ENCODE measurements at regions not wholly inside any gene's neighbourhood (a gene's known extent, or its start where the extent isn't known, plus 50 kb on each side); places are given as distances from the start of the nearest gene placed in this dataset.
A peak's percentile ranks its signal among the peaks of the same experiment; 100 is the strongest.
"Not testable (repeated sequence)": the region's sequence is repeated elsewhere in the genome, so short reads cannot be mapped to it uniquely, and the experiment has no call there.

GRCh38 chr10:84634636-84635035 is 306.2 kb downstream of the CCSER2 start:
- no peak for DNase-seq

GRCh38 chr10:84650628-84651027 is 322.2 kb downstream of the CCSER2 start:
- not testable (repeated sequence) for DNase-seq

- no peak for DNase-seq
These were observed 326.3 kb downstream of the CCSER2 start for GRCh38 chr10:84654671-84655070.

- DNase-seq: no peak
These were observed 330.6 kb downstream of the CCSER2 start for GRCh38 chr10:84659027-84659426.

- DNase-seq: no peak
These were observed 331.4 kb downstream of the CCSER2 start for GRCh38 chr10:84659497-84660439.

GRCh38 chr10:84660450-84661159 is 332.2 kb downstream of the CCSER2 start:
- DNase-seq: no peak

GRCh38 chr10:84665211-84665610 is 336.8 kb downstream of the CCSER2 start:
- no peak for DNase-seq

- peak; percentile 13 for DNase-seq
These were observed 337.6 kb downstream of the CCSER2 start for GRCh38 chr10:84665883-84666463.

- DNase-seq: no peak
These were observed 339.9 kb downstream of the CCSER2 start for GRCh38 chr10:84668186-84668763.

- DNase-seq: no peak
These were observed 346.7 kb downstream of the CCSER2 start for GRCh38 chr10:84675060-84675459.

- no peak for DNase-seq
These were observed 348.1 kb downstream of the CCSER2 start for GRCh38 chr10:84676536-84676935.

GRCh38 chr10:84681781-84682180 is 353.4 kb downstream of the CCSER2 start:
- no peak for DNase-seq

- no peak for DNase-seq
These were observed 355.2 kb downstream of the CCSER2 start for GRCh38 chr10:84683550-84683949.

GRCh38 chr10:84683980-84684740 is 355.8 kb downstream of the CCSER2 start:
- no peak for DNase-seq

- DNase-seq: no peak
These were observed 356.8 kb downstream of the CCSER2 start for GRCh38 chr10:84685047-84685660.

GRCh38 chr10:84693006-84693405 is 364.6 kb downstream of the CCSER2 start:
- DNase-seq: no peak

- DNase-seq: no peak
These were observed 367.5 kb downstream of the CCSER2 start for GRCh38 chr10:84695902-84696301.

GRCh38 chr10:84696610-84697009 is 368.2 kb downstream of the CCSER2 start:
- no peak for DNase-seq

GRCh38 chr10:84698989-84699388 is 370.6 kb downstream of the CCSER2 start:
- no peak for DNase-seq

GRCh38 chr10:84700668-84701369 is 372.4 kb downstream of the CCSER2 start:
- DNase-seq: no peak

- DNase-seq: no peak
These were observed 373.0 kb downstream of the CCSER2 start for GRCh38 chr10:84701370-84701720.
